ENCODE measurements at regions not wholly inside any gene's neighbourhood (a gene's known extent, or its start where the extent isn't known, plus 50 kb on each side); places are given as distances from the start of the nearest gene placed in this dataset.

DNA sequence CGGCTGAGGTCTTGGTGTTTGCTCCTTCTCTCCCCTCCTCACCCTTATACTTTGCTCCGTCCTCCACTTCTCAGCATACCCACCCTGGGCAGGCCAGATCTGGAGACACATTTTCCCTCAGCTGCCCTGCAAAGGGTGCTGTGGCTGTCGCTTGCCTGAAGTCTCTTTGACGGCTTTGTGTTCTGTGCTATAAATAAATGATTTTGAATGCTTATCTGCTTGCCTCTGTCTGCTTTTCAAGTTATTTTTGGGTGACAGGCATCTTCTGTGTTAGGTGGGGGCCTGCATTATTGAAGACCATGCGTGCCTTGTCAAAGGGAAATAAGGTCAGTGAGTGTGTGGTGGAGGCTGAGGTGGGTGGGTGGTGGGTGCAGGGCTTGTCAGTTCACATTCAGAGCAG is 66.9 kb upstream of the KCND3 start:
- Mint-ChIP-seq H3K4me3 (no peak overlapping the region), H3K4me1 (peaks cover 15% of the 10 kb centered on the region), H3K9me3 (ENCODE audit: insufficient read depth) (no peaks in the 10 kb centered on the region), H3K27ac (no peak overlapping the region), H3K27me3 (peaks cover 39% of the 10 kb centered on the region)
- no peaks in the 10 kb centered on the region for H3K9me3 ChIP-seq (ENCODE audit: control extremely low read depth in 1 of 3, control insufficient read depth in 2 of 3, insufficient read depth in 1 of 3, low read length in 2 of 3)
- no peak overlapping the region for H3K4me3 ChIP-seq (ENCODE audit: control extremely low read depth in 1 of 5, extremely low read depth in 1 of 5, insufficient read depth in 1 of 5, low read depth in 2 of 5, low read length in 4 of 5)
- no peak overlapping the region for H3K9ac ChIP-seq (ENCODE audit: low read length)
- H3K27ac ChIP-seq (ENCODE audit: low read length in 2 of 2), result no peak overlapping the region
- intact Hi-C loops (cut with micrococcal nuclease), result no loop called here
- ATAC-seq (ENCODE audit: low read depth) (no peak), DNase-seq (no peak)
- POLR2A ChIA-PET, result no interaction called here
- no peak for TF ChIP-seq EZH2 (IDR thresholded peaks at IDR 0.05; ENCODE audit: borderline replicate concordance, insufficient read depth, low read depth, low read length, poor library complexity, severe bottlenecking)
- TF ChIP-seq, protein P1, sequence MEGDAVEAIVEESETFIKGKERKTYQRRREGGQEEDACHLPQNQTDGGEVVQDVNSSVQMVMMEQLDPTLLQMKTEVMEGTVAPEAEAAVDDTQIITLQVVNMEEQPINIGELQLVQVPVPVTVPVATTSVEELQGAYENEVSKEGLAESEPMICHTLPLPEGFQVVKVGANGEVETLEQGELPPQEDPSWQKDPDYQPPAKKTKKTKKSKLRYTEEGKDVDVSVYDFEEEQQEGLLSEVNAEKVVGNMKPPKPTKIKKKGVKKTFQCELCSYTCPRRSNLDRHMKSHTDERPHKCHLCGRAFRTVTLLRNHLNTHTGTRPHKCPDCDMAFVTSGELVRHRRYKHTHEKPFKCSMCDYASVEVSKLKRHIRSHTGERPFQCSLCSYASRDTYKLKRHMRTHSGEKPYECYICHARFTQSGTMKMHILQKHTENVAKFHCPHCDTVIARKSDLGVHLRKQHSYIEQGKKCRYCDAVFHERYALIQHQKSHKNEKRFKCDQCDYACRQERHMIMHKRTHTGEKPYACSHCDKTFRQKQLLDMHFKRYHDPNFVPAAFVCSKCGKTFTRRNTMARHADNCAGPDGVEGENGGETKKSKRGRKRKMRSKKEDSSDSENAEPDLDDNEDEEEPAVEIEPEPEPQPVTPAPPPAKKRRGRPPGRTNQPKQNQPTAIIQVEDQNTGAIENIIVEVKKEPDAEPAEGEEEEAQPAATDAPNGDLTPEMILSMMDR (IDR thresholded peaks at IDR 0.05), result no peak
- no peak overlapping the region for H2AFZ ChIP-seq (ENCODE audit: insufficient read depth, low read depth, low read length, poor library complexity, severe bottlenecking)
- CTCF ChIA-PET, result no interaction called here
- H4K20me1 ChIP-seq (ENCODE audit: control insufficient read depth, insufficient read depth, low read length, poor library complexity, severe bottlenecking), result no peaks in the 10 kb centered on the region
- WGBS (ENCODE audit: insufficient coverage), result 53% methylated on average over 3 of the region's 5 CpGs
- peaks cover 3 to 5% of the 10 kb centered on the region in 2 donors for H3K4me1 ChIP-seq (ENCODE audit: control insufficient read depth in 2 of 2, insufficient read depth in 2 of 2, low read length in 2 of 2)
- no peaks in the 10 kb centered on the region for H3K36me3 ChIP-seq (replicated peaks in 1 of 2; ENCODE audit: control extremely low read depth in 1 of 2, control insufficient read depth in 1 of 2, extremely low read depth in 1 of 2, insufficient read depth in 2 of 2, low read length in 1 of 2)
- peaks cover 0 to 16% (median 2%) of the 10 kb centered on the region in 4 experiments for H3K27me3 ChIP-seq (replicated peaks in 1 of 4; ENCODE audit: control extremely low read depth in 1 of 4, control insufficient read depth in 3 of 4, insufficient read depth in 4 of 4, low read length in 3 of 4)
- H3K4me2 ChIP-seq (replicated peaks; ENCODE audit: low read depth, low read length, poor library complexity, severe bottlenecking), result no peak overlapping the region
- H3K79me2 ChIP-seq (ENCODE audit: control insufficient read depth, insufficient read depth, low read length), result no peaks in the 10 kb centered on the region

DNA sequence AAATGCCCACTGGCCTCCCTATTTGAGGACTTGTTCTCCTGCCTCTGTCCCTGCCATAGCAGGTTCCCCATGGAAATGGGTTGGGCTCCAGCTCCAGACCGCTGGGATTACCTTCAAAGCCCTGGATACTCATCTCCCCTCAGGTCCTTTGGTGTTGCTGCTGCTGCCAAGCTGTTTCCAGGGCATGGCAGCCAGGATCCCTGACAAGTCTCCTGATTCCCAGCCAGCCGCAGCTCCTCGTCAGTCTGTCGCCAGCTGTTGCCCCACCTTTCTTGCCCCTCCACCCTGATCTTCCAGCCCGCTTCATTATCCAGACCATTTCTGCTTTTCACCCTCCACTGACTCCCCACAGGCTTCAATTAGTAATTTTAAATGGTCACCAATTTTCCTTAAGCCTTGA is 68.3 kb upstream of the KCND3 start:
- DNase-seq, result no peak
- intact Hi-C loops (cut with micrococcal nuclease), result no loop called here
- Mint-ChIP-seq H3K9me3 (ENCODE audit: insufficient read depth) (no peaks in the 10 kb centered on the region), H3K27me3 (peaks cover 47% of the 10 kb centered on the region), H3K4me3 (no peak overlapping the region), H3K27ac (no peak overlapping the region), H3K4me1 (peaks cover 16% of the 10 kb centered on the region)
- Histone ChIP-seq H4K20me1 (ENCODE audit: control insufficient read depth, insufficient read depth, low read length, poor library complexity, severe bottlenecking) (no peaks in the 10 kb centered on the region), H2AFZ (ENCODE audit: insufficient read depth, low read depth, low read length, poor library complexity, severe bottlenecking) (no peak overlapping the region), H3K27me3 (replicated peaks in 1 of 4; ENCODE audit: control extremely low read depth in 1 of 4, control insufficient read depth in 3 of 4, insufficient read depth in 4 of 4, low read length in 3 of 4) (peaks cover 0 to 21% (median 6%) of the 10 kb centered on the region in 4 experiments), H3K9me3 (ENCODE audit: control extremely low read depth in 1 of 3, control insufficient read depth in 2 of 3, insufficient read depth in 1 of 3, low read length in 2 of 3) (no peaks in the 10 kb centered on the region), H3K4me3 (ENCODE audit: control extremely low read depth in 1 of 5, extremely low read depth in 1 of 5, insufficient read depth in 1 of 5, low read depth in 2 of 5, low read length in 4 of 5) (no peak overlapping the region), H3K9ac (ENCODE audit: low read length) (no peak overlapping the region), H3K79me2 (ENCODE audit: control insufficient read depth, insufficient read depth, low read length) (no peaks in the 10 kb centered on the region), H3K4me2 (replicated peaks; ENCODE audit: low read depth, low read length, poor library complexity, severe bottlenecking) (no peak overlapping the region), H3K27ac (ENCODE audit: low read length in 2 of 2) (no peak overlapping the region), H3K36me3 (replicated peaks in 1 of 2; ENCODE audit: control extremely low read depth in 1 of 2, control insufficient read depth in 1 of 2, extremely low read depth in 1 of 2, insufficient read depth in 2 of 2, low read length in 1 of 2) (no peaks in the 10 kb centered on the region), H3K4me1 (ENCODE audit: control insufficient read depth in 2 of 2, insufficient read depth in 2 of 2, low read length in 2 of 2) (peaks cover 3 to 5% of the 10 kb centered on the region in 2 donors)
- 93% methylated on average over 2 of the region's 5 CpGs for WGBS (ENCODE audit: insufficient coverage)
- CTCF ChIA-PET, result no interaction called here
- ATAC-seq (ENCODE audit: low read depth), result no peak
- no peak for TF ChIP-seq EZH2 (IDR thresholded peaks at IDR 0.05; ENCODE audit: borderline replicate concordance, insufficient read depth, low read depth, low read length, poor library complexity, severe bottlenecking)
- TF ChIP-seq, protein P1 (IDR thresholded peaks at IDR 0.05), result no peak
- POLR2A ChIA-PET, result no interaction called here
